ENCODE measurements at regions not wholly inside any gene's neighbourhood (a gene's known extent, or its start where the extent isn't known, plus 50 kb on each side); places are given as distances from the start of the nearest gene placed in this dataset.

DNA sequence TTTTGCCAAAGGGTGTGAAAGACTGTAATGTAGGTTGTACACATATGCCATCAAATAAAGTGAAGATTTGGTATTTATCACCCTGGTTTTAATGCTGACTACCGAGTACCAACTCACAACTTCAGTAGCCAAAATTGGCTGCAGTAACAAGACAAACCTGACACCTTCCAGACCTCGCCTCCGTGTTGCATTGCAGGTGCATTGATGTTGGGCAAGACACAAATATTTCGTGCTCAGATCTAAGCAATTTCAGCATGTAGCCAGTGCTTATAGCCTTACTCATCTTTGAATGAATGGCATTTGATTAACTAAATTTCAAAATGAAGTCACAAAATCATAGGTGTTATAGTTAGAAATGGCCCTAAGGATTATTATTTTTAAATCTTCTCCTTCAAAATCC, 400.2 kb downstream of the SOX2 start:
- DNase-seq (ENCODE audit: low read depth) = no peak
- TF ChIP-seq, protein P1, sequence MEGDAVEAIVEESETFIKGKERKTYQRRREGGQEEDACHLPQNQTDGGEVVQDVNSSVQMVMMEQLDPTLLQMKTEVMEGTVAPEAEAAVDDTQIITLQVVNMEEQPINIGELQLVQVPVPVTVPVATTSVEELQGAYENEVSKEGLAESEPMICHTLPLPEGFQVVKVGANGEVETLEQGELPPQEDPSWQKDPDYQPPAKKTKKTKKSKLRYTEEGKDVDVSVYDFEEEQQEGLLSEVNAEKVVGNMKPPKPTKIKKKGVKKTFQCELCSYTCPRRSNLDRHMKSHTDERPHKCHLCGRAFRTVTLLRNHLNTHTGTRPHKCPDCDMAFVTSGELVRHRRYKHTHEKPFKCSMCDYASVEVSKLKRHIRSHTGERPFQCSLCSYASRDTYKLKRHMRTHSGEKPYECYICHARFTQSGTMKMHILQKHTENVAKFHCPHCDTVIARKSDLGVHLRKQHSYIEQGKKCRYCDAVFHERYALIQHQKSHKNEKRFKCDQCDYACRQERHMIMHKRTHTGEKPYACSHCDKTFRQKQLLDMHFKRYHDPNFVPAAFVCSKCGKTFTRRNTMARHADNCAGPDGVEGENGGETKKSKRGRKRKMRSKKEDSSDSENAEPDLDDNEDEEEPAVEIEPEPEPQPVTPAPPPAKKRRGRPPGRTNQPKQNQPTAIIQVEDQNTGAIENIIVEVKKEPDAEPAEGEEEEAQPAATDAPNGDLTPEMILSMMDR (IDR thresholded peaks at IDR 0.05; ENCODE audit: insufficient read depth, low read depth, low read length) = no peak
- H3K4me3 ChIP-seq (ENCODE audit: low read depth, low read length) = no peak overlapping the region

DNA sequence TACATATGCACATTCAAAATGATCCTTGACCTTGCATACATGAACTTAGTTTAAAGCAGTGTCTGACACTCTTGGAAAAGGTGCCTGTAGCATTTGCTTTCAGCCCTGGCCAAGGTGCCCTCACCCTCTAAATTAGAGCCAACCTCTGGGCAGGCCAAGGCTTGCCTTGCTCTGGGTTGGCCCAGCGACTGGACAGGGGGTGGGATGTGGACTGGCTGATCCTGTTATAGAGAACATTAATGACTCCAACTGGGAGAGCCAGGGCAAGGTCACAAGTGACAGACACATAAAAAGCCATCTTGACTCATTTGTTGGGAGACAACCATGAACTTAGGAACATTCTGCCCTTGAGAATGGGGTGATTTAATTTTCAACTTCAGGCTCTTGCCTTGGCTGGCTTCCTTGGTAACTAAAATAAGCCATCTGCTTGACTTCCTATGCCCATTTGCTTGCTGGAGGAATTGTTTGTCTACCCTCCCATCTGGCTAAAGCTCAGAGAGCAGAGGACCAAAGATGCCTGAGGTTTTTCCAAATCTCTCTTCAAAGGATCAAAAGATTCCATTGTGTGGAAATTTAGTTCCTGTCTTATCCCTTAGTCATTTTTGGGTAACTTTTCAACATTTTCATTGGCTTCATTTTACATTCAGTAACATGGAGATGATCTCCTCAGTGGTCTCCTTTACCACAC, 403.7 kb downstream of the SOX2 start:
- DNase-seq (ENCODE audit: low read depth) = no peak
- TF ChIP-seq, protein P1 (IDR thresholded peaks at IDR 0.05; ENCODE audit: insufficient read depth, low read depth, low read length) = no peak
- no peak overlapping the region for H3K4me3 ChIP-seq (ENCODE audit: low read depth, low read length)

DNA sequence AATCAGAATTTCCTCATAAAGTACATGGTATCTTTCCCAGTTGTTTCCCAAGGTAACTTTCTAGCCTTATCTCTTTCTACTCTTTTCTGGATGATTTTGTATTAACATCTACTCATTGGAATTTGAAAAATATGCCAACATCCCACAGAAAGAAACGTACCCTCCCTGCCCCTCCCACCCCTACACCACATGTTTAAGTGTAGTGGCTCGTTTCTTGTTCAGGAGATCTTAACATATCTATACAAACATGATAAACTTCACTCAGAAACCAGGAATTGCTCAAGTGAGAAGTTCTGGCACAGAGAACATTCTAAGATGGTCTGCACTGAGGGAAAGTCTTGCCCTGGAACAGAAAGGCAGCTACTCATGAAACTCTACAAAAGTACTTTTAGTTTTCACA, 404.7 kb downstream of the SOX2 start:
- no peak for DNase-seq (ENCODE audit: low read depth)

DNA sequence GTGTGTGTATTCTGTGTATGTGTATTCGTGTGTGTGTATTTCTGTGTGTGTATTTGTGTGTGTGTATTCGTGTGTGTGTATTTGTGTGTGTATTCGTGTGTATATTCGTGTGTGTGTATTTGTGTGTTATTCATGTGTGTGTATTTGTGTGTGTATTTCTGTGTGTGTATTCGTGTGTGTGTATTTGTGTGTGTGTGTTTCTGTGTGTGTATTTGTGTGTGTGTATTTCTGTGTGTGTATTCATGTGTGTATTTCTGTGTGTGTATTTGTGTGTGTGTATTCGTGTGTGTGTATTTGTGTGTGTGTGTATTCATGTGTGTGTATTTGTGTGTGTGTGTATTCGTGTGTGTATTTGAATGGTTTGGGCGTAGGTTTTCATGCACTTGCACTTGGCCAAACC, 405.4 kb downstream of the SOX2 start:
- DNase-seq (ENCODE audit: low read depth) = no peak
- TF ChIP-seq, protein P1 (IDR thresholded peaks at IDR 0.05; ENCODE audit: insufficient read depth, low read depth, low read length) = no peak
- no peak overlapping the region for H3K4me3 ChIP-seq (ENCODE audit: low read depth, low read length)

More for the DNA sequence above, 404.7 kb downstream of the SOX2 start:
- TF ChIP-seq, protein P1 (IDR thresholded peaks at IDR 0.05; ENCODE audit: insufficient read depth, low read depth, low read length) = no peak
- H3K4me3 ChIP-seq (ENCODE audit: low read depth, low read length) = no peak overlapping the region

DNA sequence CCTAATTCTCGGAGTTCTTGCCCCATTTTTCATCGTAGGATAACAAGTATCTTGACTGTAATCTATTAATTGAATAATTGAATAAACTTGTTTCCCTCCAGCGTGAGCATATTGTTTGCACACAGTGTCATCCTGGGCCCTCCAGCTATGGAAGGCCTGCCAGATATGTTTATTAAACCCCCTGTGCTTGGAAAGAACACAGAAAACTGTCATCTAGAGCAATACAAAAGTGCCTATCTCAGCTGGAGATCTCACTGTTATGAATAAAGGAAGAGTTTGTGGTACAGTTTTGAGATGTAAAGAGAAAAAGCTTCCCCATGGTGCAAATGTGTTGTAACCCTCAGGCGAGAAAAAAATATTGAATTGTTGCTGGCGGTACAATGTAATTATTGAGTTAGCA, 405.9 kb downstream of the SOX2 start:
- TF ChIP-seq, protein P1 (IDR thresholded peaks at IDR 0.05; ENCODE audit: insufficient read depth, low read depth, low read length) = no peak
- peak; percentile 19 for DNase-seq (ENCODE audit: low read depth)
- no peak overlapping the region for H3K4me3 ChIP-seq (ENCODE audit: low read depth, low read length)

DNA sequence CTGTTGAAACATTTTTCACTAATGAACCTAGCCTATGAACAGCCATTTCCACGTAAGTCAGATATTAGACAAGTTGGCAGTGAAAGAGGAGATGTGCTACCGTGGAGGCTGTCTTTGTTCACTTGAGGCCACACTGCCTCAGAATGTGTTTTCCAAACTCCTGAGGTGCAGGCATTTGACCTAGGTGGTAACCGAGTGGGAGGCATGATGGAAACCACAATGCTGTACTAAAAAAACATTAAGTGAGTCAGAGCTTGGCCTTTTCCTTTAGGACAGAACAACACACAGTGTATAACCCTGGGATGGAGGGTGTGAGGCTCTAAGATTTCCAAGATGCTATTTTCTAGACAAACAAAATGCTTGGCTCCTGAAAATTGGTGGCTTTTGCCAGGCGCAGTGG, 406.3 kb downstream of the SOX2 start:
- TF ChIP-seq, protein P1 (IDR thresholded peaks at IDR 0.05; ENCODE audit: insufficient read depth, low read depth, low read length) = no peak
- no peak overlapping the region for H3K4me3 ChIP-seq (ENCODE audit: low read depth, low read length)
- peak; percentile 45 for DNase-seq (ENCODE audit: low read depth)

DNA sequence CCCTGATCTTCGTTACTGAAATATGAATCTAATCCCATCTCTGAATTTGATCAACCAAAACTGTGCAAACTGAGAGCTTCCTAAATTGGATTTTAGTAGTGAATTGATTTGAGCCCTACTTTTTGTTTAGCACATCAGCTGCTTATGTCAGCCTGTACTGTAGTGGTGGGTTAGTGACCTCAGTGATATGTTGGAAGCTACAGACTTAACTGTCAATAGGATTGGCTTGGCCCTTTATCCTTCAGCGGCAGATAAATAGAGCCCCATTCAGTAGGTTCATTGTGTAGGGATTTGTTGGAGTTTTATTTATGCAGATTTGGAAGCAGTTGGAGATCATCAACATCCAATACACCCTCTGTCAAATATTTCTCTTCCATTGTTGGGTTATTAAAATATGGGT, 409.7 kb downstream of the SOX2 start:
- DNase-seq (ENCODE audit: low read depth) = no peak
- TF ChIP-seq, protein P1 (IDR thresholded peaks at IDR 0.05; ENCODE audit: insufficient read depth, low read depth, low read length) = no peak
- no peak overlapping the region for H3K4me3 ChIP-seq (ENCODE audit: low read depth, low read length)

All from fibroblast of villous mesenchyme (primary cell).